SK-N-MC (cell line): ENCODE measurements at regions not wholly inside any gene's neighbourhood (a gene's known extent, or its start where the extent isn't known, plus 50 kb on each side); places are given as distances from the start of the nearest gene placed in this dataset.

ENCODE experiments used
- EZH2 ChIP-seq: fragments of 200-600 bp; sonication (generic); IDR thresholded peaks from one replicate; pipeline ENCODE4 v1.6.1; 2017; ENCODE audit warnings: antibody characterized with exemption
- FOXP2 ChIP-seq: optimal IDR thresholded peaks from 2 replicates; pipeline ENCODE3; 2011; ENCODE audit warnings: mild to moderate bottlenecking, moderate library complexity; ENCODE audit not compliant: insufficient read depth; ENCODE audit errors: extremely low read length, control extremely low read depth
- POLR2AphosphoS5 ChIP-seq: IDR thresholded peaks from 2 replicates; pipeline ENCODE4 v1.6.1; 2012; ENCODE audit warnings: mild to moderate bottlenecking, low read depth, low read length, borderline replicate concordance

- no peak for TF ChIP-seq EZH2
- TF ChIP-seq POLR2AphosphoS5 = no peak
- TF ChIP-seq FOXP2 = no peak
These were observed 209.0 kb upstream of the IRX1 start for GRCh38 chr5:3386637-3387036.
